GM21423 (cell line): ENCODE measurements at regions not wholly inside any gene's neighbourhood (a gene's known extent, or its start where the extent isn't known, plus 50 kb on each side); places are given as distances from the start of the nearest gene placed in this dataset.
"Not testable (repeated sequence)": the region's sequence is repeated elsewhere in the genome, so short reads cannot be mapped to it uniquely, and the experiment has no call there.

Source experiments
- ATAC-seq: cut with Tn5 transposase; IDR thresholded peaks from one replicate; pipeline ENCODE4 v1.9.1; 2021; ENCODE audit warnings: mild to moderate bottlenecking, moderate library complexity; ENCODE audit not compliant: unreplicated experiment

DNA sequence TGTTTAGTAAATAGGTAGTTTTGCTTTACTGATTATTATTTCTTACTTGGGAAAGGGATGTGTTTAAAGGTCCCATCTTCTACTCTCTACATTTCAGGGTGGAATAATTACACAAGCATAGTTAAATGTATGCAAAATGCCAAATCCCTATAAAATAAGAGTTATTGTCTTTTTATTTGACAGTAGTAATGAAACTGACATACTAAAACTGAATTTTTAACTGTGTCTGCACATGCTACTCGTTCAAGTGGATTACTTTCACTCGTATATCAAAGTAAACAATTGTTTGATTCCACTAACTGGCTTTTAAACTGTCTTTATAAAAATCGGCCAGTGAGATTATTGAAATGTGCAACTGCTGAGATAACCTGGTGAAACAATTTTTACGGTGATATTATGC is 602.9 kb upstream of the ADGRB3 start:
- no peak for ATAC-seq

DNA sequence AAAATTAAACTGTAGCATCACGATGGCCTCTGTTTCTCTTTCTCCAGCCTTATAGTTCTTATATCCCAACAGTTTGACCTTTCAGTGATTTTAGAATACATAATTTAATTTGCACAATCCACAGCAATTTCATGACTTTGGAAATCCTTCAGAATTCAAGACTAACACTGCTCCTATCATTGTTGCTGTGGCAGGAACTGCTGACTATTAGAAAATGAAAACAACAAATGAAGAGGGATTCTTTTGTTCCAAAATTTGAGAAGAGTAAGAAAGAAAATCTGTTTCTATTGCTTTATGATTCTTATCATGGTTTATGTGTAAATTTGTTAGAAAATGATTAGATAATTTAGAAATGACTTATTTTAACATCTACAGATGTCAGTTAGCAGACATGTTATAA is 604.0 kb upstream of the ADGRB3 start:
- ATAC-seq = no peak

DNA sequence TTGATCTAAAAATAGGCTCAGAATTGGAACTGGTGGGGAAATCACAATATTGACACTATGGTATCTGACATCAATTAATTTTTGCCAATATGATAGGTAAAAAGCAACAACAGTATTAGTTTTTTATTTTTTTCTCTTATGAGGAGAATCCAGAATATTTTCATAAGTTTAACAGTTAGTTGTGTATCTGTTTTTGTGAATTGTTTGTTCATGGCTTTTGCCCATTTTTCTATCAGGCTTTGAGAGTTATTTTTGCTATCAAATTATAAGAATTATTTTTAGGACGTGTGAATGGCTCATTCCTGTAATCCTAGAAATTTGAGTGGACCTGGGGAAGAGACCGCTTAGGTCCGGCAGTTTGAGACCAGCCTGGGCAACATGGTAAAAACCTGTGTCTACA is 608.6 kb upstream of the ADGRB3 start:
- no peak for ATAC-seq

DNA sequence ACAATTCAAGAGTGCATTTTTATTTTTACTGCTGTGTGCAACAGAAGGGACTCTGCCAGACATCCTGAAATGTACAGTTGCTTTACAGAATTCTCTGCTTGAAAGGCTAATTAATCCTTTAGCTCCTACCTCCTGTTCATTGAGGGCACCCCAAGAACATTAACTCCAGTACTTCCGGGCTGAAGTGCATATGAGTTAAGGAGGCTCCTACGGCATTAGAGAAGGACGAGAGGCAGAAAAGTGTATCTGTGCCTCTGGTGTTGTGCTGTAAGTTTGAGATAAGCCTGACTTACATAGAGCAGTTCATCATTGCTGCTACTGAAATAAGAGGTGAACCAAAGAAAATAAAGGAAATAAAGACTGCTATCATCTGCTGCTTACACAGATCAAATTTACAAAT is 609.3 kb upstream of the ADGRB3 start:
- ATAC-seq = no peak

DNA sequence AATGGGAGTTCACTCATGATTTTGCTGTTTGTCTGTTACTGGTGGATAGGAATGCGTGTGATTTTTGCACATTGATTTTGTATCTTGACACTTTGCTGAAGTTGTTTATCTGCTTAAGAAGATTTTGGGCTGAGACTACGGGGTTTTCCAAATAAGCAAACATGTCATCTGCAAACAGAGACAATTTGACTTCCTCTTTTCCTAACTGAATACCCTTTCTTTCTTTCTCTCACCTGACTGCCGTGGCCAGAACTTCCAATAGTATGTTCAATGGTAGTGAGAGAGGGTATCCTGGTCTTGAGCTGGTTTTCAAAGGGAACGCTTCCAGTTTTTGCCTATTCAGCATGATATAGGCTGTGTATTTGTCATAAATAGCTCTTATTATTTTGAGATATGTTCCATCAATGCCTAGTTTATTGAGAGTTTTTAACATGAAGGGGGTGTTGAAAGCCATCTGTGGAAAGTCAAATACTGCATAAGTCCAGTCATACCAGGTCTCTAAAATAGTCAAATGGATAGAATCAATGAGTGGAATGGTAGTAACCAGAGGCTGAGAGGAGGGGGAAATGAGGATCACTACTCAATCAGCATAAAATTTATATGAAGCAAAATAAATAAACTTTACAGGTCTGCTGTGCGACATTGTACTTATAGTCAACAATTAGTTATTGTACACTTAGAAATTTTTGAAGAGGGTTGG is 610.4 kb upstream of the ADGRB3 start:
- ATAC-seq = no peak

DNA sequence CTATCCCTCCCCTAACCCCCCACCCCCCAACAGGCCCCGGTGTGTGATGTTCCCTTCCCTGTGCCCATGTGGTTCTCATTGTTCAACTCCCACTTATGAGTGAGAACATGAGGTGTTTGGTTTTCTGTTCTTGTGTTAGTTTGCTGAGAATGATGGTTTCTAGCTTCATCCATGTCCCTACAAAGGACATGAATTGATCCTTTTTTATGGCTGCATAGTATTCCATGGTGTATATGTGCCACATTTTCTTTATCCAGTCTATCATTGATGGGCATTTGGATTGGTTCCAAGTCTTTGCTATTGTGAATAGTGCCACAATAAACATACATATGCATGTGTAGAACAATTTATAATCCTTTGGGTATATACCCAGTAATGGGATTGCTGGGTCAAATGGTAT is 612.1 kb upstream of the ADGRB3 start:
- ATAC-seq = not testable (repeated sequence)

DNA sequence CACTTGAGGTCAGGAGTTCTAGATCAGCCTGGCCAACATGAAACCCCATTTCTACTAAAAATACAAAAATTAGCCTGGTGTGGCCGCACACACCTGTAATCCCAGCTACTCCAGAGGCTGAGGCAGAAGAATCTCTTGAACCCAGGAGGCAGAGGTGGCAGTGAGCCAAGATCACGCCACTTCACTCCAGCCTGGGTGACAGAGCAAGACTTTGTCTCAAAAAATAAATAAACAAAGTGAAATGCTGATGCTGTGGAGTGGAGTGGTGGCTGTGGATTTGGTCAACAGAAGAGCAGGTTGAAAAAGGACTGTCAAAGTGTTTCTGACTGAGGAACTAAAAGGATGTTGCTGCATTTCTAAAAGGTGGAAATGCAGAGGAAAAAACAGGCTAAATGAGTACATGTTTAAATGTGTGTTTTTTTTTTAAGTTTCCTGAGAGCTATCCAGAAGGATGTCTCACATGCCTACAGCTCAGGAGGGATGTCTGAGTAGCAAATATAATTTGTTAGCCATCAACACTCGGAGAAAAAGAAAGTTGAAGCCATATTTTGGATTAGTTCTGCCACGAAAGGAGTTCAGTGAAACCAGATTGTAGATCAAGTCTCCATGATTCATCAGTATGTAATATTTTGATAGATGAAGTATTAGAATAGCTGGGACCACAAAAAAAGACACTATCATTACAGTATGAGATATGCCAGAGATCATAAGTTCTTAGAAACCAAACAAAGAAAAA is 621.1 kb upstream of the ADGRB3 start:
- no peak for ATAC-seq

DNA sequence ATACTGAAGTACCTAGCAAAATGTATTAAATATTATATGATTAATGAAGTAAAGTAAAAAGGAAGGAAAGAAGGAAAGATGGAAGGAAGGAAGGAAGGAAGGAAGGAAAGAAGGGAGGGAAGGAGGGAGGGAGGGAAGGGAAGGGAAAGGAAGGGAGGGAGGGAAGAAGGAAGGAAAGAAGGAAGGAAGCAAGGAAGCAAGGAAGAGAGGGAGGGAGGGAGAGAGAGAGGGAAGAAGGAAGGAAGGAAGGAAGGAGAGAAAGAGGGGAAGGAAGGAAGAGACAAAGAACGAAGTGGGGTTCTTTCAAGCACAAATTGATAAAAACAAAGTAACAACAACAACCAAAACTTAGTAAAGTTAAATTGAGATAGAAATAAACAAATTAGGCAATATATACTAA is 622.3 kb upstream of the ADGRB3 start:
- no peak for ATAC-seq

DNA sequence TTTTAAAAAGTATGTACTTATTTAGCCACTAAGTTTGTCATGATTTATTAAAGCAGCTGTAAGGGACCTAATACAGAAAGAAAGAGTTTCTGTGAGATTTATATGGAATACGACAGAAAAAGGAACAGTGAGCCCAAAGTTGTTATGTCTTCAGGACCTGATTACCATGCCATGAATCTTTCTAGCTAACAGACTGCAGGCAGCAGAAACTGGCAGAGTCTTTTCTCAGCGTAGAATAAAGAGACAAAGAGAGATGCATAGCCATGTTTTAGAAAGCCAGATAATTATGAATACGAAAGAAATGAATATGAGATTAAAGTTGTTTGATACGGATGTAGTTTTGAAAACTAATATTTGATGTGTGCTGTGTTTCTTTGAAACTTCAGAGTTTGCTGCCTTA is 624.1 kb upstream of the ADGRB3 start:
- ATAC-seq = no peak

DNA sequence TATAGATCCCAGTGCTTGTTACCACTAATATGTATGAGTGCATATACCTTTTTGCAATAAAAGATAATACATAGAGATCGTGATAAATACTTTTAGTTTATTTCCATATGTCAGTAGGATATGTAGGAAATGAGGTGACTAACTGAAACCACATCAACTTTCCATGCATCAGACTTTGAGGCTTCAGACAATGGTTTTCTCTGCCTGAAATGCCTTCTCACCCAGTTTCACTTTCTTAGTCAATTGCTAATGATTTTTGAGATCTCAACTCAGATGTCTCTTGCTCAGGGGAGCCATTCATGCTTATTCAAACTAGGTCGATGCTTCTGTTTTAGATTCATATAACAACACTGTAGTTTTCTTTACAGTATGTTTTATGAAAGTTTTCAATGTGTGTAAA is 626.6 kb upstream of the ADGRB3 start:
- no peak for ATAC-seq

DNA sequence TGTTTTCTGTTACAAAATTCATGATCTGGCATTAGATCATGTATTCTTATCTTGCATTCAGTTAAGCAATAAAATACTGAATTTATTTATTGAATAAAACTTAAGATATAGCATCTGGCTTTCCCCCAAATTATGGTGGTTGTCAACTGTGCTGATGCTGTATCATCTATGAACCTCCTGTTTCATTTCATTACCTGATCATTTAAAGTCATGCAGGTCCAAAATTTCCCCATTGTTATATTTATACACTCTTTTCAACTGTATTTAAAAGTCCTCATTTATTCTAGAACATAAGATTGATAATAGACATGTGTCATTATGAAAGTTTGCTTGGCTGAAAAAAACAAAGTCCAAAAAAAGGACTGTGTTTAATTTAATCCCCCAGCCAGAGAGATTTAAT is 627.4 kb upstream of the ADGRB3 start:
- no peak for ATAC-seq

DNA sequence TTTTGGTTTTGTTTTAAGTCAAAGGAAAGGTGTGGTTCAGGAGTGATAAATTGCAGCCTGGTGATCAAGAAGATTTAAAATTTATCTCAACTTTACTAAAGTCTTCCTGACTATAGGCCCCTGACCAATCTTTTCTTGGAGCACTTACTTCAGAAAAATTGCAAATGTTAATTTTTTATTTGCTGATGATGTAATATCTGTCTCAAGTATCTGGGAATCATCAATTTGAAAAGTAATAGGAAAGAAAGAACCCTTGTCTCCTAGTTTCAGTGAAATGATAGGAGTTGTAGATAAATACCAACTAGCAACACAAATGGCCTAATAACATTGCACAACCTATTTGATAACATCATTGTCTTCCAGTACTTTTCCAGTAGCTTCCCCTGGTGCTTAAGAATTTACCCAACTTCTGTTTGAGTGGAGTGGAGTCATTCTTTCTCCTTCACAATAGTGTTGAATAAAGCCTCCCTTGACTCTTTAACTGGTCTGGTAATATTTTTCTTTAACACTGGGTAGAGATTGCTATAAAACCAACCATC is 648.3 kb upstream of the ADGRB3 start:
- ATAC-seq = no peak

DNA sequence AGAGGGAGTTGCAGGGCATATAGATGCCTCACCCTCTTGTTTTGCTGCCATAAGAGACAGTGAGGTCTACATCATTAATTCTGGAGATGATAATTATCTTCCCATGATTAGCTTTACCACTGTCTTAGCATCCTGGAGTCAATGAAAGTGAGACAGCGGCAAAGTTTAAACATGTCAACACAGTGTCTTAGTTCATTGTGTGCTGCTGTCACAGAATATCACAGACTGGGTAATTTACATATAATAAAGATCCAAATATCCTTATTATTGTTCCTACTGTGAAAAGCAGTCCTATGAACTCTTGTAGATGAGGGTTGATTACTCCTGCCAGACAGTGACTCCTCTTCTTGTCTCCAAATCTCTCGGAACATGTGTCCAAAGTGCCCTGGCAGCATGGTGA is 658.6 kb upstream of the ADGRB3 start:
- no peak for ATAC-seq

DNA sequence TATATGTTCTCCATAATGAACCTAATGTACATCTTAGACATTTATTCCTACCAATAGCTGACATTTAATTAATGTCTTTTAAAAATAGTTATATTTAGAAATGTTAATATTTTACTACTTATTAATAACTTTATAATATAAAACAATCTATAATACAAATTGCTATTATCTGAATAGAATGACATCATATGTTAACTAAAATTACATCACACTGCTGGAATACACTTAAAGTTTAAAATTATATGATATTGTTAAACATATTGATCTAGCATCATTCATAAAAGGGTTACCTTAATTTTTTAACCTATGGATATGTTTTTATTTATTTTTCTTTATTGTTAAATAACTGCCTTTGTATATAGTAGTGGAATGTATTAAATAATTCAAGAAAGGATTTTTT is 660.2 kb upstream of the ADGRB3 start:
- ATAC-seq = no peak

DNA sequence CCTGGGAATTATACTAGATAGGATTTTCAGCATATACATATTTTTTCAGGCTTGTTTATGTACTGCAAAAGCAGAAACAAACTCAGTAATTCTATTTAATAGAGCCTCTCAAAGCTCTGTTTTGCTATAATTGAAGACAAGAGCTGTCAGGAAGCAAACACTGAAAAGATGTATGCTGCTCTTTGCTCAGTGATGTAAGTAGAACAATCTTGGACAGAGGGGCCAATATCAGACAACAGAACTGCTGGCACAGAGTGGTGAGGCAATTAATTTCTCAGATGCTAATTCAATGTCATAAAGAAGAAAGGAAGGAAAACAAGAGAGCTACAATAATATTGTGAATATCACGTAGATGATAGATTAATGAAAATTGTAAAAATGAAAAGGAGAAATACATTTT is 663.3 kb upstream of the ADGRB3 start:
- ATAC-seq = no peak

DNA sequence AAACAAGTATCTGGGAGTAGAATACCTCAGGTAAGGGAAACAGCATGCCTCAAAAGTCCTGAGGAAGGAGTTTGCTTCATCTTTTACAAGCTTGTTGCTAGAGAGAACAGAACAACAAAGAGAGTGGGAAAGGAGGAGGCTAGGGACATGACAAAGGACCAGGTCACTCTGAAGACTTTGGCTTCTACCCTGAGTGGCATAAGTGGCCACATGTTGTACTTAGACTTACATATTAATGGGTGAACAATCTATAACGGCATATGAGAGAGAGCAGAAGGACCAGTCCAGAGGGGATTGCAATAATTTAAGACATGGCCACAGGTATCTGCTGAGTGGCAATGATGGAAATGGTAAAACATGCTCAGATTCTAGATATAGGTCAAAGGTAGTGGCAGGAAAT is 668.3 kb upstream of the ADGRB3 start:
- ATAC-seq = no peak

DNA sequence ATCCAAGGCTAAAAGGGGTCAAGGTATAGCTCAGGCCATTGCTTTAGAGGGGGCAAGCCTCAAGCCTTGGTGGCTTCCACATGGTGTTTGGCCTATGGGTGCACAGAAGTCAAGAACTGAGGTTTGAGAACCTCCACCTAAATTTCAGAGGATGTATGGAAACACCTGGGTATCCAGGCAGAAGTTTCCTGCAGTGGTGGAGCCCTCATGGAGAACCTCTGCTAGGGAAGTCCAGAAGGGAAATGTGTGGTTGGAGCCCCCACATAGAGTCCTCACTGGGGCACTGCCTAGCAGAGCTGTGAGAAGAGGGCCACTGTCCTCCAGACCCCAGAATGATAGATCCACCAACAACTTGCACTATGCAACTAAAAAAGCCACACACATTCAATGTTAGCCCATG is 678.7 kb upstream of the ADGRB3 start:
- no peak for ATAC-seq

DNA sequence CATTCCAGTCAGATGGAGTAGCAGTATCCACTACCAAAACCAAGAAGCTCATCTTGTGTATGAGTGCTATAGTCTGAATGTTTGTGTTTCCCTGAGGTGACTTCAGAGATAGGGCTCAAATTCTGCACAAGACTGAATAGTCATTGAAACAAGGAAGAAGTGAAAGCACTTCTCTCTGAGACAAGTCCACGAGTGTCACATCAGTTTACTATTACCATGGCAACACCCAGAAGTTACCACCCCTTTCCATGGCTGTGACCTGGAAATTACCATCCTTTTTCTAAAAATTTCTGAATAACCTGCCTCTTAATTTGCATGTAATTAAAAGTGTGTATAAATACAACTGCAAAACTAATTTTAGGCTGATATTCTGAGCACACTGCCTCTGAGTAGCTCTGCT is 682.1 kb upstream of the ADGRB3 start:
- no peak for ATAC-seq

DNA sequence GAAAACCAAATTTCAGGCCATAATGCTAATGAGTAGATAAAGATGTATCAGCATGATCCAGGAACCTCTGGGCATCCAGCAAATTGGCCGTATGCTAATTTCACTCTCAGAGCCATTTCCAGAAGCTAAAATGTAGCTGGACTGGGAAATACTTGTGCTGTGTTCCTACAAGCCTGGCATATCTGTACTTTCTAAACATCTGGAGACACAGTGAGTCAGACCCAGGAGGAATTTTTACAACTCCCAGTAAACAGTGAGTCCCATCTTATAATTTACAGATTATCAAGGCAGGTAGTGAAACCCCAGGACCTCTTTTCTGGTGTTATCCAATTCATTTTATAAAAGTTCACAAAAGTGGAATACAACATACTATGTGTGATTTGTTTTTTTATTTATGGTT is 683.0 kb upstream of the ADGRB3 start:
- no peak for ATAC-seq

DNA sequence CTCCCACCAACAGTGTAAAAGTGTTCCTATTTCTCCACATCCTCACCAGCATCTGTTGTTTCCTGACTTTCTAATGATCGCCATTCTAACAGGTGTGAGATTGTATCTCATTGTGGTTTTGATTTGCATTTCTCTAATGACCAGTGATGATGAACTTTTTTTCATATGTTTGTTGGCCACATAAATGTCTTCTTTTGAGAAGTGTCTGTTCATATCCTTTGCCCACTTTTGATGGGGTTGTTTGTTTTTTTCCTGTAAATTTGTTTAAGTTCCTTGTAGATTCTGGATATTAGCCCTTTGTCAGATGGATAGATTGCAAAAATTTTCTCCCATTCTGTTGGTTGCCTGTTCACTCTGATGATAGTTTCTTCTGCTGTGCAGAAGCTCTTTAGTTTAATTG is 687.3 kb upstream of the ADGRB3 start:
- not testable (repeated sequence) for ATAC-seq

DNA sequence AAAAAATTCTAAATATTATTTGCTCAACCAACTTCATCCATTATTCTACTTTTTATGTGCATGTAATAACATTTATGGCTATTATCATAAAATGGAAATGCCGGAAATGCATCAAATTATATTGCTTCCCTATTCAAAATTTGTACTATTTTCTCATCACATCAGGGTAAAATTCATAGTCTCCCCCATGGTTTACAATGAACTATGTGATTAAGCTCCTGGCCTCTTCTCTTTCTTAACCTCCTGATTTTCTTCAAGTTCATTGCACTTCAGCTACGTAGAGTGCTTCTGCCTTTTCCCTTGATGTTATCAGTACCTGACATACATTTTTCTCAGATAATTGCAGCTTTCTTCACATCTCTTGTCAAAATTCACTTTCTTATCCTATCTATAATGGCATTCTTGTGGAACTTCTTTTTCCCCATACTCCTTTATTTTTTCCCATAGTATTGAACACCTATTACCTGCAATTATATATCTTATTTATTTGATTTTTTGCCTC is 699.1 kb upstream of the ADGRB3 start:
- ATAC-seq = no peak

DNA sequence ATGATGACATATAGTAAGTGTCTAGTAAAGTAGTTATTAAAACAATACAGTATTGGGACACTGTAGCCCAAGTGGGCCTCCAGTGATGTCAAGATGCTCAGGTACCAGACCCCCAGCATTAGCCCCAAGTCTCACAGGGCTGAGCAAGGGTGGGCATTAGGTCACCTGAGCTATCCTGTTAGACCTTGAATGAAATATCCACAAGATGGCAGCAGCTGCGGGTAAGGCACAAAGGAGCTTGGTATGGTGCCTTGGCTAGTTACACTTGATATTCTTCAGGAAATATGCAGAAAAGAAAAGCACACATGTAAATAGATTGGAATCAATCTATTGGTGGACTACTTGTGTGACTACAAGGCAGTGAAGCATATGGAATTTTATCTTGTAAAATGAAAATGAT is 701.8 kb upstream of the ADGRB3 start:
- ATAC-seq = no peak
